ENCODE measurements at regions not wholly inside any gene's neighbourhood (a gene's known extent, or its start where the extent isn't known, plus 50 kb on each side); places are given as distances from the start of the nearest gene placed in this dataset.

GRCh38 chr11:80694385-80694784 is 1253.6 kb upstream of the TENM4 start:
- Histone ChIP-seq H3K9ac (replicated peaks in 1 of 4; ENCODE audit: extremely low read depth in 1 of 4, low read depth in 3 of 4, low read length in 3 of 4) (no peak overlapping the region), H3K14ac (ENCODE audit: insufficient read length) (no peak overlapping the region), H3K56ac (replicated peaks; ENCODE audit: insufficient read length, low read depth, low read length) (no peak overlapping the region), H2BK5ac (ENCODE audit: low read depth, low read length) (no peak overlapping the region), H4K91ac (replicated peaks; ENCODE audit: insufficient read length, low read length) (no peak overlapping the region), H3K27ac (ENCODE audit: low read depth, low read length) (no peak overlapping the region), H2AFZ (ENCODE audit: low read length) (no peak overlapping the region), H4K20me1 (replicated peaks in 1 of 2; ENCODE audit: control insufficient read depth in 1 of 2, insufficient read depth in 2 of 2, low read length in 2 of 2) (no peaks in the 10 kb centered on the region), H4K8ac (ENCODE audit: extremely low read depth, insufficient read depth, low read length) (no peak overlapping the region), H3K18ac (ENCODE audit: extremely low read depth, low read length) (no peak overlapping the region), H2AK5ac (ENCODE audit: low read depth, low read length) (no peak overlapping the region), H3K4me2 (ENCODE audit: insufficient read depth in 1 of 2, low read depth in 2 of 2, low read length in 2 of 2) (no peak overlapping the region), H3K4me3 (ENCODE audit: extremely low read depth in 1 of 4, insufficient read depth in 2 of 4, low read depth in 3 of 4, low read length in 4 of 4) (no peak overlapping the region), H3K9me3 (ENCODE audit: insufficient read depth in 2 of 2, low read depth in 1 of 2, low read length in 1 of 2) (no peaks in the 10 kb centered on the region), H4K5ac (ENCODE audit: insufficient read length, low read depth, low read length) (no peak overlapping the region), H2BK15ac (ENCODE audit: low read length) (no peak overlapping the region), H3K79me2 (ENCODE audit: control insufficient read depth in 1 of 2, insufficient read depth in 2 of 2, low read length in 2 of 2) (no peaks in the 10 kb centered on the region), H2BK20ac (ENCODE audit: low read length) (no peak overlapping the region), H3K4ac (replicated peaks; ENCODE audit: insufficient read length, low read depth, low read length) (no peak overlapping the region), H2BK12ac (ENCODE audit: low read depth, low read length) (no peak overlapping the region), H3K4me1 (replicated peaks in 1 of 4; ENCODE audit: control insufficient read depth in 3 of 4, insufficient read depth in 4 of 4, low read length in 3 of 4) (no peaks in the 10 kb centered on the region), H3K23me2 (ENCODE audit: low read depth, low read length) (no peaks in the 10 kb centered on the region), H3K23ac (ENCODE audit: insufficient read length) (no peak overlapping the region), H3K36me3 (ENCODE audit: control insufficient read depth in 2 of 4, insufficient read depth in 4 of 4, low read length in 3 of 4) (no peaks in the 10 kb centered on the region), H2BK120ac (replicated peaks; ENCODE audit: low read depth, low read length) (no peak overlapping the region), H3K27me3 (replicated peaks in 1 of 4; ENCODE audit: control insufficient read depth in 3 of 4, extremely low read depth in 1 of 4, insufficient read depth in 3 of 4, low read length in 3 of 4) (no peaks in the 10 kb centered on the region), H3K79me1 (ENCODE audit: low read depth, low read length) (no peaks in the 10 kb centered on the region)
- ChIA-PET POLR2A (ENCODE audit: partially characterized antibody) (no interaction called here), CTCF (ENCODE audit: partially characterized antibody) (no interaction called here)
- TF ChIP-seq ASH2L (IDR thresholded peaks at IDR 0.05; ENCODE audit: low read length) = no peak
- no peak for TF ChIP-seq USF2 (IDR thresholded peaks at IDR 0.05; ENCODE audit: low read length)
- no peak for TF ChIP-seq POLR2AphosphoS5 (IDR thresholded peaks at IDR 0.05; ENCODE audit: low read depth, low read length)
- no peak for DNase-seq (ENCODE audit: low read depth in 1 of 2, low spot score in 2 of 2)
- FAIRE-seq = no peak

All from H1 (cell line).